ENCODE measurements at regions not wholly inside any gene's neighbourhood (a gene's known extent, or its start where the extent isn't known, plus 50 kb on each side); places are given as distances from the start of the nearest gene placed in this dataset.
A peak's percentile ranks its signal among the peaks of the same experiment; 100 is the strongest.
"Not testable (repeated sequence)": the region's sequence is repeated elsewhere in the genome, so short reads cannot be mapped to it uniquely, and the experiment has no call there.

GRCh38 chr5:34193804-34194203, 150.8 kb upstream of the C1QTNF3 start:
- CTCF ChIA-PET, H3K4me3 Mint-ChIP-seq, H3K36me3 Mint-ChIP-seq, H3K27ac Mint-ChIP-seq, H3K27me3 Mint-ChIP-seq, H3K9me3 Mint-ChIP-seq, H3K4me1 Mint-ChIP-seq, DNase-seq: not testable (repeated sequence)

- H3K27ac Mint-ChIP-seq, CTCF ChIA-PET, H3K4me3 Mint-ChIP-seq: not testable (repeated sequence)
These were observed 153.1 kb upstream of the C1QTNF3 start for GRCh38 chr5:34196091-34196490.

GRCh38 chr5:34205347-34205746, 162.3 kb upstream of the C1QTNF3 start:
- H3K36me3 Mint-ChIP-seq, H3K27ac Mint-ChIP-seq, H3K27me3 Mint-ChIP-seq, H3K9me3 Mint-ChIP-seq, H3K4me1 Mint-ChIP-seq, CTCF ChIA-PET, DNase-seq, H3K4me3 Mint-ChIP-seq: not testable (repeated sequence)

More at GRCh38 chr5:34196091-34196490, 153.1 kb upstream of the C1QTNF3 start:
- not testable (repeated sequence) for H3K4me1 Mint-ChIP-seq, H3K36me3 Mint-ChIP-seq, H3K9me3 Mint-ChIP-seq, H3K27me3 Mint-ChIP-seq, DNase-seq

GRCh38 chr5:34217386-34217785, 174.4 kb upstream of the C1QTNF3 start:
- H3K27ac Mint-ChIP-seq, H3K4me1 Mint-ChIP-seq, H3K4me3 Mint-ChIP-seq, H3K9me3 Mint-ChIP-seq, CTCF ChIA-PET, DNase-seq, H3K27me3 Mint-ChIP-seq, H3K36me3 Mint-ChIP-seq: not testable (repeated sequence)

- CTCF ChIA-PET, H3K27me3 Mint-ChIP-seq, H3K27ac Mint-ChIP-seq, H3K4me1 Mint-ChIP-seq, DNase-seq, H3K9me3 Mint-ChIP-seq, H3K36me3 Mint-ChIP-seq, H3K4me3 Mint-ChIP-seq: not testable (repeated sequence)
These were observed 178.5 kb upstream of the C1QTNF3 start for GRCh38 chr5:34221329-34222073.

GRCh38 chr5:34223158-34223557, 180.1 kb upstream of the C1QTNF3 start:
- H3K27me3 Mint-ChIP-seq, H3K4me3 Mint-ChIP-seq, DNase-seq, H3K36me3 Mint-ChIP-seq, H3K9me3 Mint-ChIP-seq, H3K4me1 Mint-ChIP-seq, H3K27ac Mint-ChIP-seq, CTCF ChIA-PET: not testable (repeated sequence)

GRCh38 chr5:34230402-34230801, 187.4 kb upstream of the C1QTNF3 start:
- CTCF ChIA-PET, H3K4me3 Mint-ChIP-seq: not testable (repeated sequence)

GRCh38 chr5:34243802-34244201, 200.8 kb upstream of the C1QTNF3 start:
- H3K27me3 Mint-ChIP-seq, CTCF ChIA-PET, DNase-seq, H3K9me3 Mint-ChIP-seq, H3K36me3 Mint-ChIP-seq: not testable (repeated sequence)
- H3K4me1 Mint-ChIP-seq, result peaks cover 25% of the 10 kb centered on the region
- peak overlapping the region; percentile 92 for H3K27ac Mint-ChIP-seq
- peak overlapping the region; percentile 78 for H3K4me3 Mint-ChIP-seq

More at GRCh38 chr5:34230402-34230801, 187.4 kb upstream of the C1QTNF3 start:
- not testable (repeated sequence) for H3K9me3 Mint-ChIP-seq, H3K4me1 Mint-ChIP-seq, H3K27ac Mint-ChIP-seq, DNase-seq, H3K36me3 Mint-ChIP-seq, H3K27me3 Mint-ChIP-seq

GRCh38 chr5:34244281-34245031, 201.4 kb upstream of the C1QTNF3 start:
- H3K9me3 Mint-ChIP-seq, H3K27me3 Mint-ChIP-seq, CTCF ChIA-PET, H3K36me3 Mint-ChIP-seq: not testable (repeated sequence)
- Mint-ChIP-seq H3K4me1 (peaks cover 25% of the 10 kb centered on the region), H3K27ac (peak overlapping the region; percentile 92), H3K4me3 (peak overlapping the region; percentile 78)
- DNase-seq, result peak; percentile 86

- H3K36me3 Mint-ChIP-seq, H3K27me3 Mint-ChIP-seq, CTCF ChIA-PET, H3K4me3 Mint-ChIP-seq, H3K9me3 Mint-ChIP-seq, H3K27ac Mint-ChIP-seq, DNase-seq: not testable (repeated sequence)
- peaks cover 23% of the 10 kb centered on the region for H3K4me1 Mint-ChIP-seq
These were observed 202.0 kb upstream of the C1QTNF3 start for GRCh38 chr5:34245032-34245394.

- H3K36me3 Mint-ChIP-seq, H3K27me3 Mint-ChIP-seq, H3K9me3 Mint-ChIP-seq, CTCF ChIA-PET, DNase-seq: not testable (repeated sequence)
- peaks cover 23% of the 10 kb centered on the region for H3K4me1 Mint-ChIP-seq
- H3K27ac Mint-ChIP-seq, result peak overlapping the region; percentile 89
- peak overlapping the region; percentile 76 for H3K4me3 Mint-ChIP-seq
These were observed 202.8 kb upstream of the C1QTNF3 start for GRCh38 chr5:34245813-34246212.

GRCh38 chr5:34258598-34258997, 215.6 kb upstream of the C1QTNF3 start:
- H3K4me1 Mint-ChIP-seq, H3K27ac Mint-ChIP-seq, H3K4me3 Mint-ChIP-seq, DNase-seq, H3K9me3 Mint-ChIP-seq, CTCF ChIA-PET, H3K36me3 Mint-ChIP-seq, H3K27me3 Mint-ChIP-seq: not testable (repeated sequence)

GRCh38 chr5:34261020-34261419, 218.0 kb upstream of the C1QTNF3 start:
- H3K27me3 Mint-ChIP-seq, H3K9me3 Mint-ChIP-seq, H3K4me1 Mint-ChIP-seq, DNase-seq, H3K36me3 Mint-ChIP-seq, H3K27ac Mint-ChIP-seq, H3K4me3 Mint-ChIP-seq, CTCF ChIA-PET: not testable (repeated sequence)

- DNase-seq, H3K27ac Mint-ChIP-seq, CTCF ChIA-PET, H3K4me1 Mint-ChIP-seq, H3K27me3 Mint-ChIP-seq, H3K9me3 Mint-ChIP-seq, H3K36me3 Mint-ChIP-seq, H3K4me3 Mint-ChIP-seq: not testable (repeated sequence)
These were observed 223.1 kb upstream of the C1QTNF3 start for GRCh38 chr5:34266151-34266550.

GRCh38 chr5:34296759-34297158, 253.7 kb upstream of the C1QTNF3 start:
- not testable (repeated sequence) for H3K9me3 Mint-ChIP-seq

More at GRCh38 chr5:34296759-34297158, 253.7 kb upstream of the C1QTNF3 start:
- H3K27me3 Mint-ChIP-seq, H3K4me1 Mint-ChIP-seq, H3K36me3 Mint-ChIP-seq, DNase-seq, H3K4me3 Mint-ChIP-seq, H3K27ac Mint-ChIP-seq, CTCF ChIA-PET: not testable (repeated sequence)
